22Rv1 (cell line): ENCODE measurements at regions not wholly inside any gene's neighbourhood (a gene's known extent, or its start where the extent isn't known, plus 50 kb on each side); places are given as distances from the start of the nearest gene placed in this dataset.

ENCODE experiments used
- H3K27ac ChIP-seq: fragments of 450-650 bp; 2 replicates; pipeline ENCODE4 v1.5.1; 2017
- CTCF ChIP-seq: fragments of 450-650 bp; IDR thresholded peaks from 2 replicates; pipeline ENCODE4 v1.5.1; 2017; ENCODE audit warnings: mild to moderate bottlenecking
- ZFX ChIP-seq: fragments of 450-650 bp; IDR thresholded peaks from 2 replicates; pipeline ENCODE4 v1.6.1; 2017; ENCODE audit warnings: antibody characterized with exemption, borderline replicate concordance

- TF ChIP-seq ZFX (no peak), CTCF (no peak)
- no peak overlapping the region for H3K27ac ChIP-seq
Observed at GRCh38 chrX:10972706-10973105, 138.4 kb upstream of the HCCS start.

GRCh38 chrX:10974920-10975319 is 136.2 kb upstream of the HCCS start:
- H3K27ac ChIP-seq = no peak overlapping the region

GRCh38 chrX:10979956-10980355 is 131.2 kb upstream of the HCCS start:
- no peak overlapping the region for H3K27ac ChIP-seq
- TF ChIP-seq ZFX (no peak), CTCF (no peak)

More at GRCh38 chrX:10974920-10975319, 136.2 kb upstream of the HCCS start:
- TF ChIP-seq ZFX = no peak
- no peak for TF ChIP-seq CTCF

- TF ChIP-seq ZFX (no peak), CTCF (no peak)
- H3K27ac ChIP-seq = no peak overlapping the region
Observed at GRCh38 chrX:10981506-10981905, 129.6 kb upstream of the HCCS start.

- TF ChIP-seq CTCF = no peak
- H3K27ac ChIP-seq = no peak overlapping the region
Observed at GRCh38 chrX:10983526-10983925, 127.6 kb upstream of the HCCS start.

GRCh38 chrX:10984213-10984612 is 126.9 kb upstream of the HCCS start:
- H3K27ac ChIP-seq = no peak overlapping the region
- TF ChIP-seq ZFX (no peak), CTCF (no peak)

GRCh38 chrX:10986616-10987015 is 124.5 kb upstream of the HCCS start:
- no peak overlapping the region for H3K27ac ChIP-seq
- TF ChIP-seq CTCF = no peak
